ENCODE measurements at regions not wholly inside any gene's neighbourhood (a gene's known extent, or its start where the extent isn't known, plus 50 kb on each side); places are given as distances from the start of the nearest gene placed in this dataset.

GRCh38 chr7:85516675-85517074 is 329.8 kb upstream of the SEMA3D start:
- no peak for TF ChIP-seq POLR2A (IDR thresholded peaks at IDR 0.05; ENCODE audit: control extremely low read depth in 1 of 2, low read depth in 2 of 2, low read length in 2 of 2)
- no peak for TF ChIP-seq KDM1A (IDR thresholded peaks at IDR 0.05; ENCODE audit: borderline replicate concordance, low read length)

Measured in H1 (cell line).